ENCODE measurements at regions not wholly inside any gene's neighbourhood (a gene's known extent, or its start where the extent isn't known, plus 50 kb on each side); places are given as distances from the start of the nearest gene placed in this dataset.

GRCh38 chr2:16194931-16195680 lies 254.8 kb downstream of the MYCN start:
- H3K27ac Mint-ChIP-seq (ENCODE audit: unreplicated experiment): no peak overlapping the region
- peaks cover 3% of the 10 kb centered on the region for H3K36me3 Mint-ChIP-seq (ENCODE audit: insufficient read depth, unreplicated experiment)
- BruUV-seq (replicated peaks): no TSS peak
- intact Hi-C loops (cut with micrococcal nuclease; ENCODE audit: unreplicated experiment): no loop called here
- no peaks in the 10 kb centered on the region for H3K9me3 Mint-ChIP-seq (ENCODE audit: low read depth, unreplicated experiment)
- peaks cover 10% of the 10 kb centered on the region for H3K4me1 Mint-ChIP-seq (ENCODE audit: low read depth, unreplicated experiment)
- CTCF ChIA-PET: no interaction called here
- H3K4me3 Mint-ChIP-seq (ENCODE audit: low read depth, unreplicated experiment): no peak overlapping the region
- DNase-seq: no peak
- H3K27me3 Mint-ChIP-seq (ENCODE audit: unreplicated experiment): no peaks in the 10 kb centered on the region
- no peak for TF ChIP-seq CTCF (IDR thresholded peaks at IDR 0.05; ENCODE audit: unreplicated experiment)

DNA sequence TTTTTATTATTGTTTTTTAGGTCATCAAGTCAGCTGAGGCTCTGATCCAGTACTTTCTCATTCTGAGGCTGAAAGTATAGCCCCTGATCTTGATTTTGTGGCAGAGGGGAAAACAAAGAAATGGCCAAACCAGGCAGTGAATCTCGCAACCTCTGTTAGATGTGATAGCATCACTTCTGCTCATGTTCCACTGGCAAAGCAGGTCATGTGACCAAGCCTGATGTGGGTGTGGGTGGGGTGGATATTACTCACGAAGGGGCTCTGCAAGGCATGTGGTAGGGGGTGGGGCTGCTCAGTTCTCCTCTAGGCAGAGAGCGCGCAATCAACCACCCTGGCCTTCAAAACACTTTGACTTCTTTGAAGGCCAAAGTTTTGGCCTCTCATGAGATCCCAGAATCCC lies 254.2 kb downstream of the MYCN start:
- no peak overlapping the region for H3K27ac Mint-ChIP-seq (ENCODE audit: unreplicated experiment)
- H3K4me1 Mint-ChIP-seq (ENCODE audit: low read depth, unreplicated experiment): peaks cover 10% of the 10 kb centered on the region
- H3K36me3 Mint-ChIP-seq (ENCODE audit: insufficient read depth, unreplicated experiment): peaks cover 3% of the 10 kb centered on the region
- intact Hi-C loops (cut with micrococcal nuclease; ENCODE audit: unreplicated experiment): no loop called here
- H3K27me3 Mint-ChIP-seq (ENCODE audit: unreplicated experiment): no peaks in the 10 kb centered on the region
- H3K4me3 Mint-ChIP-seq (ENCODE audit: low read depth, unreplicated experiment): no peak overlapping the region
- no peak for DNase-seq
- H3K9me3 Mint-ChIP-seq (ENCODE audit: low read depth, unreplicated experiment): no peaks in the 10 kb centered on the region
- no peak for TF ChIP-seq CTCF (IDR thresholded peaks at IDR 0.05; ENCODE audit: unreplicated experiment)
- BruUV-seq (replicated peaks): no TSS peak
- CTCF ChIA-PET: no interaction called here

DNA sequence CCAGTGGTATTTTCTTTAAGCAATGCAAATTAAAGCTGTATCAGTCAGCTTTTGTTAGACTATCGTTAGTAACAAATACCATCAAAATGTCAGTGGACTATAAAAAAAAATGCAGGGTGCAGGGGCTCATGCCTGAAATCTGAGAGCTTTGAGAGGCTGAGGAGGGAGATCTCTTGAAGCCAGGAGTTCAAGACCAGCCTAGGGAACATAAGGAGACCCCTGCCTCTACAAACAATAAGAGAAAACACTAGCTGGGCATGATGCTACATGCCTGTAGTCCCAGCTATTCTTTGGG lies 253.7 kb downstream of the MYCN start:
- CTCF ChIA-PET: no interaction called here

DNA sequence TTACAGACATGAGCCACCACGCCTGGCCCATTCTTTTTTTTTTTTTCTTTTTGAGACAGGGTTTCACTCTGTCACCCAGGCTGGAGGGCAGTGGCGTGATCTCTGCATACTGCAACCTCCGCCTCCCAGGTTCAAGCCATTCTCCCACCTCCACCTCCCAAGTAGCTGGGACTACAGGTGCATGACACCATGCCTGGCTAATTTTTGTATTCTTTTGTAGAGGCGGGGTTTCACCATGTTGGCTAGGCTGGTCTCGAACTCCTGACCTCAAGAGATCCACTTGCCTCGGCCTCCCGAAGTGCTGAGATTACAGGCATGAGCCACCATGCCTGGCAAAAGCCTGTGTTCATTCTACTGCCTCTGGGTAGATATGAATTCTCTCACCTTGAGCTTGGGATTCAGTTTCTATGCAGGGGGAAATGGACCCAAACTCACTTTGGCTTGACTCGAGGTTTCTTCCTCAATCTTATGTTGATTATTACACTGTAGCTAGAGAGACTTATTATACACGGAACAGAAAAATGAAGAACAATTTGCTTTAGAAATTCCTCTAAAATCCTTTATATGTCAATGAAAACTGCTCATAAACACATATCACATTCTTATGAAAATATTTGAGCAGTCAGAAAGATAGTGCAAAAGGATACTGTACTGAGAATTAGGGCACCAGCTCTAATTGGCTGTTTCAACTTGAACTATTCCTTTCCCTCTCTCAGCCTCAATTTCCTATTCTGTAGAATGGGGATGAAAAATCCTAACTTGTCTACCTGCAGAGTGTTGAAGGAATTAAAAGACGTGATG lies 252.3 kb downstream of the MYCN start:
- Mint-ChIP-seq H3K36me3 (ENCODE audit: insufficient read depth, unreplicated experiment) (peaks cover 3% of the 10 kb centered on the region), H3K27me3 (ENCODE audit: unreplicated experiment) (no peaks in the 10 kb centered on the region), H3K4me3 (ENCODE audit: low read depth, unreplicated experiment) (no peak overlapping the region), H3K27ac (ENCODE audit: unreplicated experiment) (no peak overlapping the region), H3K4me1 (ENCODE audit: low read depth, unreplicated experiment) (peaks cover 10% of the 10 kb centered on the region), H3K9me3 (ENCODE audit: low read depth, unreplicated experiment) (no peaks in the 10 kb centered on the region)
- no peak for TF ChIP-seq CTCF (IDR thresholded peaks at IDR 0.05; ENCODE audit: unreplicated experiment)
- DNase-seq: no peak
- intact Hi-C loops (cut with micrococcal nuclease; ENCODE audit: unreplicated experiment): no loop called here
- CTCF ChIA-PET: no interaction called here
- BruUV-seq (replicated peaks): no TSS peak

More for the DNA sequence above, 253.7 kb downstream of the MYCN start:
- Mint-ChIP-seq H3K4me1 (ENCODE audit: low read depth, unreplicated experiment) (peaks cover 10% of the 10 kb centered on the region), H3K4me3 (ENCODE audit: low read depth, unreplicated experiment) (no peak overlapping the region), H3K27me3 (ENCODE audit: unreplicated experiment) (no peaks in the 10 kb centered on the region), H3K9me3 (ENCODE audit: low read depth, unreplicated experiment) (no peaks in the 10 kb centered on the region), H3K36me3 (ENCODE audit: insufficient read depth, unreplicated experiment) (peaks cover 3% of the 10 kb centered on the region), H3K27ac (ENCODE audit: unreplicated experiment) (no peak overlapping the region)
- BruUV-seq (replicated peaks): no TSS peak
- DNase-seq: no peak
- intact Hi-C loops (cut with micrococcal nuclease; ENCODE audit: unreplicated experiment): no loop called here
- TF ChIP-seq CTCF (IDR thresholded peaks at IDR 0.05; ENCODE audit: unreplicated experiment): no peak

Measured in Calu3 (cell line).